IMR-90 (cell line): ENCODE measurements at regions not wholly inside any gene's neighbourhood (a gene's known extent, or its start where the extent isn't known, plus 50 kb on each side); places are given as distances from the start of the nearest gene placed in this dataset.

Experiments used
- CTCF ChIP-seq: conservative IDR thresholded peaks from 2 replicates; pipeline ENCODE4 v1.5.1; 2012; ENCODE audit warnings: mild to moderate bottlenecking, low read depth, low read length, improper control_type of control experiment
- POLR2A ChIP-seq: IDR thresholded peaks from 2 replicates; pipeline ENCODE4 v1.6.1; 2012; ENCODE audit warnings: mild to moderate bottlenecking, low read depth, low read length
- RAD21 ChIP-seq: IDR thresholded peaks from 2 replicates; pipeline ENCODE4 v1.6.1; 2012; ENCODE audit warnings: low read length, improper control_type of control experiment

- TF ChIP-seq POLR2A (no peak), RAD21 (no peak), CTCF (no peak)
Measured at GRCh38 chr3:69554576-69554975, 168.7 kb upstream of the FRMD4B start.
